GM19395 (cell line): ENCODE measurements at regions not wholly inside any gene's neighbourhood (a gene's known extent, or its start where the extent isn't known, plus 50 kb on each side); places are given as distances from the start of the nearest gene placed in this dataset.

Experiments used
- ATAC-seq: cut with Tn5 transposase; IDR thresholded peaks from one replicate; pipeline ENCODE4 v1.9.1; 2021; ENCODE audit warnings: mild to moderate bottlenecking, moderate library complexity; ENCODE audit not compliant: unreplicated experiment

DNA sequence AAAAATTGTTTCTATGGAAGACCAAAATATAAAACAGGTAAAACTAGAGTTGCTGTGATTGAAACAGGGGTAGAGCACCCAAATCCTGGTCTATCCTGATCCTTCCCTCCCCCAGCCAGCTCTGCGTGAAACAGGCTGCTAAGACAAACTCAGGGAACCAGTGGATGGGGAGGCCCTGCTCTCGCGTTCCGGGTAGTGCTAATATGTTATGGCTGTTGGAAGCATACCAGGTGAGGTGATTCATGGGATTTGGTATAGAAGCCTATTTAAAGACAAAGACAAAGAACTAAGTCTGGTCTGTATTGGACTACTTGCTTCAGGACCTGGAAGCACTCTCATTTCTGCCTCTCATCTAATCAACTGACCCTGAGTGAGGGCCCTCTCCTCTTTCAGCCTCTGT is 63.0 kb upstream of the CCBE1 start:
- no peak for ATAC-seq

DNA sequence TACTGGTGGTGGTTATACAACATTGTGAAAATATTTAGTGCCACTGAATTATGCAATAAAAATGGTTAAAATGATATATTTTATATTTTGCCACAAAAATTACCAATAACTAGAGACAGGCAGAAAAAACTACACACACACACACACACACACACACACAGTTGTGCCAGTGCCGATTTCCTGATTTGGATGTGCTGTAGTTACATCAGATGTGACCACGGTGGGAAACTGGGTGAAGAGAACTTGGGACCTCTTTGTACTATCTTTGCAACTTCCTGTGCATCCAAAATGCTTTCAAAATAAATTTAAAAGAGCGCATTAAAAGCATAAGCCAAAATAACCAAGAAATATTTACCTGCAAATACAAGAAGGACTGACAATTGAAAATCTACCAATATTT is 61.6 kb upstream of the CCBE1 start:
- ATAC-seq, result no peak

DNA sequence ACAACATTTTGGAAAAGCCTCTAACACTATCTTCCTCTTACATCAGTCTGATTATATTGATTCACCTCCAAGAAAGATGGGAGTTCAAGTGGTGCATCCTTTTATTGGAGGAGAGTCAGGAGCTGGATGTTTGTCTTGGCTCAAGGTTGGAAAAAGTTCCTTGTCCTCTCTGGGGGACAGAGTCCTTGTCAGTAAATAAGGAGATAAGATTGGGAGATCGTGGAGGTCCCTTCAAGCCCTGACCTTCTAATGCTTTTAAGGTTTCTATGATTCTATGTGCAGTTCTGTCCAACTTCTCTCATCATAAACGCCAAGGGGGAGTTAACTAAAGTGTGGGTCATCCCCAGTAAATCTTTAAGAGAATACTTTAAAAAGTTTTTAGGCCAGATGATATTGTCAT is 60.9 kb upstream of the CCBE1 start:
- ATAC-seq, result no peak

DNA sequence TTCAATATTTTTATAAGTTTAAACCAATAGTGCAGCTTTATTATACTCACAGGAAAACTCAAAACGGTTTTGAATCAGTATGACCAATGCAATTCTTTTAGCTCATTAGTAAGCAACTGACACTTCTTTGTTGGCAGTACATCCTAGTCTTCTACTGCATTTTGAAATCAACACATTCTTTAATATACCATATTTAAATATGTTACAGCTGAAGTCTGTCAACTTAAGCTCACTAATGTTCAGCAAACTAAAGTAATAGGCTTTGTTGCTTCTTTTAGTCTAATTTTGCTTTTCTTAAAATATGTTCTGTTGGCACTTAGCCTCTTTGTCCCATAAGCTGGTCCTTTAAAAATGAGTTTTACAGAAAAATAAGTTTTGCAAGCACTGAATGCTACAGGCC is 55.4 kb upstream of the CCBE1 start:
- ATAC-seq, result no peak

DNA sequence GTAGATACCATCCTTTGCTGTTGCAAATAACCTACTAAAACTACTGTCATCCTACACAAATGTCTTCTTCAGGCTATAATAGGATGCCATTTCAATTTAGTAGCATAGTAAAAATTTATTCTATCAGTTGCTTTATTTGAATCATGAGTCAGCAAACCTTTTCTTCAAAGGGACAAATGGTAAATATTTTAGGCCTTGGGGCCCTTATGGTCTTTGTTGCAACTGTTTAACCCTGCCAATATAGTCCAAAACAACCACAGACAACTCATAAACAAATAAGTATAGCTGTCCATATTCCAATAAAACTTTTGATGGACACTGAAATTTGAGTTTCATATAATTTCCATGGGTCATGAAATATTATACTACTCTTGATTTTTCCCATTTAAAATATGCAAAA is 54.0 kb upstream of the CCBE1 start:
- ATAC-seq, result no peak

DNA sequence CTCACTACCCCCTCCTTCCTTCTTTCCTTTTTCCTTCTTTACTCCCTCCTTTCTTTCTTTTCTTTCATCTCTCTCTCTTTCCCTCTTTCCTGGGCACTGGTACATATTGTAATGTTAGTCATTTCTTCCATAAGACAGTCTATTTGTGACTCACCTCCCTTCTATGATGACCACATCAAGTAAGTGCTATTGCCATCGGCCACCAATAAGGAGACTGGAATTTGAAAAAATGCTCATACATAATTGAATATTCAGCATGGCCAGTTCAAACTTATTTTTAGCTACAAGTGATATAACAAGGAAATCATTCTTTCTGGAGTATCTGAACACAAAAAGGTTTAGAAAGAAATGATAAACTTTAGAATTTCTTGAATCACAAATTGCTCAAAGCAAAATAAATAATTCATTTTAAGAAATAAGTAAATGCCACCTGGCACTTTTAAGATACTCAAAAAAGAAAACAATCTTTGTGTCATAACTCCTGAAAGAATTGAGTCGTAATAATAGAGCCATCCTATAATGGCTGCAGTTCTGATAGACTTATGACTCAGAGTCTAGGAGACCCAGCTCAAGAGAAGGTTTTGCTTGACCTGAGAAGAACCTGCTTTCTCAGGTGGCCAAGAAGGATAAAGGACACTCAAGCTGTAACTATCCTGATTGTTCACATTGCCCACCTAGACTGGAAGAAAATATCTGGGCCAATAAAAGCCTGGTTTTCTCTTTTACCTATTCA is 51.6 kb upstream of the CCBE1 start:
- no peak for ATAC-seq
